GM18868 (cell line): ENCODE measurements at regions not wholly inside any gene's neighbourhood (a gene's known extent, or its start where the extent isn't known, plus 50 kb on each side); places are given as distances from the start of the nearest gene placed in this dataset.

ENCODE experiments used
- ATAC-seq: cut with Tn5 transposase; IDR thresholded peaks from one replicate; pipeline ENCODE4 v1.9.1; 2021; ENCODE audit warnings: mild to moderate bottlenecking, moderate library complexity; ENCODE audit not compliant: unreplicated experiment

DNA sequence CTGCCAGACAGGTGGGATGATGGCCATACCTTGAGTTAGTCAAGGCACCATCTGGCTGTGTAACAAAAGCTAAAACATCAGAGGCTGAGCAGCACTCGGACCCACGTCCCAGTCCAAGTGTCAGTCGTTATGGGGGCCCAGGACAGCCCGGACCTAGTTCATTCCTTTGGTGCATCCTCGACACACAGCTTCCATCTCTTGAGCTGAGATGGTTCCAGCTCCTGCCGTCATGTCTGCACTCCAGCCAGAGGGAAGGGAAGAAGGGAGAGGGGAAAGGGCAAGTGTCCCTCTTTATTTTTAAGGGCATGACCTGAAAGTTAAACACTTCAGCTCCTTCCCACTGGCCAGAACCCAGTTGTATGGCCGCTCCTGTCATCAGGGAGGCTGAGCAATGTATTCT is 218.0 kb downstream of the SEC14L1 start:
- no peak for ATAC-seq

DNA sequence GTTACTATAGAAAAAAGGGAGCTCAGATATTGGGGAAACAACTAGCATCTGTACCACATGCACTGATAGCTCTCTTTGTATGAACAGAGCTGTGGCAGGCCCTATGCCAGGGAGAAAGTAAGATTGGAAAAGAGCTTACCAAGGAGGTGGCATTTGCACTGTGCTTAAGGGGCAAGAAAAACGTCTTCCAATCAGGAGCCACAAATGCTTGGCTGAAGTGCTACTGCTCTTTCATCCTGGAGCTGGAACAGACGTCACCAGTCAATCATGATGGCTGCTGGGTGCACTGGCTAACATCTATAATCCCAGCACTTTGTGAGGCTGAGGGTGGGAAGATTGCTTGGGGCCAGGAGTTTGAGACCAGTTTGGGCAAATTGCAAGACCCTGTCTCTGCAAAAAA is 218.5 kb downstream of the SEC14L1 start:
- ATAC-seq = no peak

DNA sequence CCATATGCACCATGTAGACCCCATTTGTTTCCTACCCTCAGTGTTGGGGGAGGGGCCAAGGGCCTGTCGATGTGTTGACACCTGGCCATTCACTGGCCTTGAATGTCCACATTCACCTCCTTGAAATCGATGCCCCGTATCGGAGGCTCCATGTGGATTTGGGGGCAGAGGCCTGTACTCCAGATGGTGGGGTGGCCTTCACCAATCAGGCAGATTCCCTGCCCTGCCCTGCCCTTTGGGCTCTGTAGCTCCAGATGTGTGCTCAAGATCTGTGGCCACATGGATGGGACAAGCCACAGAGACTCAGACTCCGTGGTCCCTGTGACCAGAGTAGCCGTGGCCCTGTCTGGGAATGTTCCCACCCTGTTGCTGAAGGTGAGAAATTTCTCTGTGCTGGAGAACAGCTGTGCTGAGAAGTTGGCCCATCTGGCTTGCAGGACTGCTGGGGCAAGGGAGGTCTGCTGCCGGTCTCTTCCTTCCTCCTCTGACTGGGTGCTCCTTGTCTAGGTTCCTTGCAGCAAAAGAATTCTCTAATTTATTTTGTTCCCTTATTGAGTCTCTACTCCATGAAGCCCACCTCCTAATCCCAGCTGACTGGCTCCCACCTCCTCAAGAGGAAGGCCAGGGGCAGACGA is 221.3 kb downstream of the SEC14L1 start:
- ATAC-seq = no peak

DNA sequence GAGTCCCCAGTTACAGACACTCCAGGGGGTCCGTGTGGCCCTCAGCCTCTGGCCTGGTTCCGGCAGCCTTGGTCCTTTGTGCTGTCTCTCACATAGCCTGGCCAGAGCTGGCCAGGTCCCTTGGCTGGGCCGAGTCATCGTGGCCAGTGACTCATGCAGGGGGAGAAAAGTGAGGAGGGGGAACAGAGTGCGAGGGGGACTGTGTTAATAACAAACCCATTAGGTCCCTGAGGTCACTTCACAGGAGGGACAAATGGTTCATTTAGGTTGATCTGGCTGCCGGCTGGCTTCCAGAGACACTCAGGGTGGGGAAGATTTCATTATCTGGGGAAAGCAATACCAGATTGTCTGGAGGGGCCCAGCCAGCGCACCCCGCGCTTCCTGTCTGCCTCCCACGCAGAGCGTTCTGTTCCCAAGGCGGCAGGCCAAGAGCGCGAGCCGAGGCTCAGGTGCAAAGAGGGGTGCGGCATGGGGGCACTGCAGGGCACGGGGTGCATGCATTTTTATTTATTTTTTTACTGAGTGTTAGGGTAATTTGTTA is 223.1 kb downstream of the SEC14L1 start:
- ATAC-seq = no peak

DNA sequence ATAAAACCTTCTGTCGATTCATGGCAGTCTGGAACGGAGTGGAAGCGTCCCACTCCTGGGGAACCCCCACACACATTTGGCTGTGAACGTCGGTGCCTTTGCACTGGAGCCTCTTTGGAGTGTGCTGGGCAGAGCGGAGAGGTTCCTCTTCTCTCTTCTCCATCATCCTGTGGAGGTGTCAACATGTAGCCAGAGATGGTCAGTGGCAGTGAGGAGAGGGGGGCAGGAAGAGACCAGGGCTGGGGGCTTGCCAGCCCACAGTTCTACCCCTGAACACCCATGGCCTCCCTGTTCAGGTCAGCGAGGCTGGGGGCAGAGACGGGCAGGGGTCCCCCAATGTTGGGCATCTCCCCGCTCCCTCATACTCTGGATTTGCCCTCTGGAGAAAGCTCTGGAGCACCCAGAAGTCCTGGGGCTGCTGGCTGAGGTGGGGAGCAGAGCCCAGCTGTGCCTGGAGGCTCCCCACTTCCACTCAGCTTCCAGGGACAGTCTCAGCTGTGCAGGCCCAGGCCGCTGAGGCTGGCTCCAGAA is 223.7 kb downstream of the SEC14L1 start:
- ATAC-seq = no peak

DNA sequence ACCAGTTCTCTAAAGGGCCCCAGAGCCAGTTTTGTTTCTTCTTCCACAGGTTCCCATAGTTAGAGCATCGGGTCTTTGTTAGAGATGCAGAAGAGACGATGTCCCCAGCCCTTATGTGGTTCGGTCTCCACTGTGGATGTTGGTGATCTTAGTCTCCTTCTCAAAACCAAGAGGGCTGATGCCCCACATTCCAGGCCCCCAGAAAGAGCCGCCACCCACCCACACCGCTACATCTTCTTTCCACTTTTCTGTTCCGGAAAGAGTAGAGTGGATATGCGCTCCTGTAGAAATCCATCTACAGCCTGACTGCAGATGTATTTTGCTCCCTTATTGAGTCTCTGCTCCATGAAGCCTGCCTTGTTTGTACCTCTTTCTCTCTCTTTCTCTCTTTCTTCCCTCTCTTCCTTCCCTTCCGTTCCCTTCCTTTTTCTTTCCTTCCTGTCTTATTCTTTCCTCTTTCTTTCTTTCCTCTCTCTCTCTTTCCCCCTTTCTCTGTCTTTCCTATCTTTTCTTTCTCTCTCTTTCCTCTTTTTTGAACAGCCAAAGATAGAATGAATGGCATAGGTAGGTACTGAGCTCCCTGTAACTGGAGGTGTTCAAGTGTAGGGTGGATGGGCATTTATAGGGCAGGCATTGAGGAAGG is 224.3 kb downstream of the SEC14L1 start:
- ATAC-seq = no peak

DNA sequence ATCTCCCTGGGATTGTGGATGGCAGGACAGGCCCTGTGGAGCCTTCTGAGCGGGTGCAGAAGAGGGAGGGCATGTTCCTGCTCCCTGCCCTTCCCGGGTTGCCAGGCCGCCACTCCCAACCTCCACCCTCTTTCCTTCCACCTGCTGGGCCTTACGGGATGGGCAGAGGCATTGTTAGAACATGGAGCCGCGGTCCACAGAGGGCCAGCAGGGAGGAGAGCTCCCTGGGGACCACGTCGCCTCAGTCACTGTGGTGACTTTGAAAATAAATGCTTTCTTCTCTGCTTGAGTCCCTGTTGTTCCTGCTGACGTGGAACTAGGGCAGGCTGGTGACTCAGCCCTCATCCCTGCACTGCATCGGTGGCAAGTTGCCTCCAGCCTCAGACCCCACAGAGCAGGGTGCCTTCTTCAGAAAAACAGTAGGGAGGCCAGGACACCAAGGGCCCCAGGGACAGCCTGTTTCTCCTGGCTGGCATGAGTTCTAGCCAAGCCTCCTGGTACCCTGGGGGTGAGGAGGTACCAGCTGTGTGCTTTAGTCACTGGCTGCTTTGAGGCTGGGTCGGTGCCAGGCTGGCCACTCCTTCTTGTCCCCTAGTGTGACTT is 224.9 kb downstream of the SEC14L1 start:
- no peak for ATAC-seq

DNA sequence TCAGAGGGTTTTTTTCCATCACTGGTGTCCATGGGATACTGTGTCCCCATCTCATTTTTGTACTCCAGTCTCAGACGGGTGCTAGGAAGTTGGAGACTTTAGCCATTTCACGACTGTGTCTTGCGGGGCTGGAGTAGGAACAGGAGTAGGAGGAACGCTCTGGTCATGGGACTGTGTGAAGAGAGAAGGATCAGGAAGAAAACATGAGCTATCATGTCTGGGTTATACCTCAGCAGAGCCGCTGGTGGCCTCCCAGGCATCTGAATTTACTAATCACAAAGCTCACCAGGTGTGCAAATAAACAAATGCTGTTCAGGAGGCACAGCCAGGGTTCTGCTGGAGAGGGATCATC is 225.4 kb downstream of the SEC14L1 start:
- ATAC-seq = no peak

DNA sequence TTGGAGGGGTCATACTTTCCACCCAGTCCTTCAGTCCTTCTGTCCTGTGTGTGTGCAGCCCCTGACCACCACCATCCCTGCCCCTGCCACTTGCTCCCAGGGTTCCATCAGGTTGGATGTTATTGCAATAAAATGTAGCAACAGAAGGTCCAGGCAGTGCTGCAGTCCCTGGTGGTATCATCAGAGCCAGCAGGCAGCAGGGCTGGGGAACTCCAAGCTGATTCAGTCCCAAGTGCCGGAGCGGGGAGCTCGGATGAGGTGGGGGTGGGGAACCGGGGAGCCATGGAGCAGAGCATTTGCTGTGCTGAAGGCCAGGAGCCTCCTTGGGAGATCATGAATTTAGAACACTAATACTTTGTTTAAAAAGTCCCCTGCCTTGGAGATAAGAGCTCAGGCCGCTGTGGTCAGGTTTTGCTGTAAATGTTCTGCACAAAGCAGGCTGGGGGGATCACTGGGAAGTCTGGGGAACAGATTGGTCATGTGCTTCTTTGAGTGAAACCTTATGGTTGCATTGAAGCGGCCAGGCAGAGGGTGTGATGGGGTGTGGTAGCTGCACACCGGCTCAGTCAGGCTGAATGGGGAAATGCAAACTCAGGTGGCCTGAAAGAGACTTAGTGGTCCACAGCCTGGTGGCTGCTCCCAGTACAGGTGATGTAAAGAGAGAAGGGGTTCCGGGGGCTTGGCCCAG is 225.9 kb downstream of the SEC14L1 start:
- ATAC-seq = no peak

DNA sequence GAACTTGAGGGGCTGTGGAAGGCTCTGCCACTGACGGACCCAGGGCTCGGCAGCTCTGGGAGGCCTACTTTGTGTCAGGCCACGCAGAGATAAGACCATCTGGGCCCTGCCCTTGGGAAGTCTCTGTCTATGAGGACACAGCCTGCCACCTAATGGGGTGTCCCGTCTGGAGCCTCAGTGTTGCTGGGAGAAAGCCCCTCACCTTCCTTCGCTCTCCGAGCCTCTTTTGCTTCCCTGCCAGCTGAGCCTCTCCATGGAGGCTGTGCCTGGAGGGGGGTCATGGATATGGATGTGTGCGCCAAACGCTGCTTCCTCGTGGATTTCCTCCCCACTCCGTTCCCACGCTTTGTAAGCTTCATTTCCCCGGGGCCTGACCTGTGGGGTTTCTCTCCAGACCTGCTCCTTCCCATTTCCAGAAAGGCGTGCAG is 228.8 kb downstream of the SEC14L1 start:
- ATAC-seq = no peak

DNA sequence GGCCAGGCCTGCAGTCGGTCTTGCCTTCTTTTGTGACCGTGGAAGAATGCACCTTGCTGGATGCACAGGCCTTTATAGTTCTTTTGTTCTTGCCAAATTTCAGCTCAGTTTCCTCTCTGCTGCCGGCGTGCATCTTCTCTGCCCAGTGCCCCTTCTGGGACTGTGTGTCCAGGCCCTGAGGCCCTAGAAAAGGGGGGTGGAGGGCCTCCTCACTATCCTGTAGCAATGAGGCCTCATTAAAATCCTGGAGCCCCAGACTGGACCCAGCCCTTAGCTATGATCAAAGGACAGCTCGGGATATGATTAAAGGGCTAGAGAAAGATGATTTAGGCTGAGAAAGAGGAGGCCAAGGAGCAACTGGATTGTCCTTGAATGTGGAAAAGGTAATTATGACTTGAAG is 229.8 kb downstream of the SEC14L1 start:
- no peak for ATAC-seq

DNA sequence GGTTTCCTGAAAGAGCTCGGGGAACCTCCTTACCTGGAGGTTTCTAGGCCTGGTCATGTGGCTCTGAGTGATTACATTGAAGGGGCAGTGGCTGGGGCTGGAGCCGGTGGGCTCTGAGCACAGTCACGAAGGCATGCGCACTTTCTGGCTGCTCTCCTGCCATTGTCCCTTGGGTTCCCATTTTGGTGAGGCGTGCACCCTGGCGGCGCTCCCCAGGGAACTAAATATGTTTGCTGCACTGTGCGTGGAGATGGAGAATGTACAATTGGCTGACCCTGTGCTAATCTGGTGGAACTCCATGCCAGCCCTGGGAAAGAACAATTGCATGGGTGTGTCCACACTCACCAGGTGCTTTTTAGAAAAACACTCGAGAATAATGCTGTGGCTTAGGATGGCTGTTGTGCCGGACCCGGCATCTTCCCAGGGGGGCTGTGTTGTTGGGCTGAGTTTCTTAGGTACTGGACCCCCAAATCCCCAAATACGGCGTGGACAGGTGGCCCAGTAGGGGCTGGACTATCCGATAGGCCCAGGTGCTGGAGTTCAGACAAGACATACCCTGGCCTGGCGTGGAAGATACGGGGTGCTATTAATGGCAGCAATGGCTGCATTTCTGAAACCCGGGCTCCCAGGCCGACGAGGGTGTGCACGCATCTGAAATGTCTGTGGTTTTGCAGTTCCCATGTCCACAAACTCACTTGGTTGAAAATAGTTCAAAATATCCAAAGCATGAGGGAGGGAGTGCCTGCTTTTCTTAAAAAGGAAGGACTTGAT is 230.5 kb downstream of the SEC14L1 start:
- ATAC-seq = no peak

DNA sequence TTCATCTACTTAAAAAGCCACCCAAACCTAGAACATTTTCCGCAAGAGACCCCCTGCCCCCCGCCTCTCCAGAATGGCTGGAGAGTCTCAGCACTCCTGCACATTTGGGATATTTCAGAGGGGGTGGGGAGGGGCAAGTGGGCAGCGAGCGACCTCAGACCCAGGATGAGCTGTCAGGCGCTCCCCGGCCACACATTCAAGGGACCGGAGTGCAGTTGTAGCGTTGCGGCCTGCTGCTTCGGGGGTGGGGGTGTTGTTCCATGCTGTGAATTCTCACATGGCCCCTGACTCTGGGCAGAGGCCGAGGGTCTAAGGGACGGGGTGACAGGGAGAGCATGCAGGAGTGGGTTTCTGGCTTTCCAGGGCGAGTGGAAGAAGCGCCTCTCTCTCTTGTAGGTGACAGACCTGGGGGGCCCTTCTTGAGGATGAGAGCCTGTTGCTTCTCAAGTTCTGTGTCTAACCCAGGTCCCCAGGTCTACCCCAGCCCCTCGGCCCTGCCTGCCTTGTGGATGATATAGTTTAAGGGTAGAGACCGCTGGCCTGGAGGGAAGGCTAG is 231.2 kb downstream of the SEC14L1 start:
- no peak for ATAC-seq

DNA sequence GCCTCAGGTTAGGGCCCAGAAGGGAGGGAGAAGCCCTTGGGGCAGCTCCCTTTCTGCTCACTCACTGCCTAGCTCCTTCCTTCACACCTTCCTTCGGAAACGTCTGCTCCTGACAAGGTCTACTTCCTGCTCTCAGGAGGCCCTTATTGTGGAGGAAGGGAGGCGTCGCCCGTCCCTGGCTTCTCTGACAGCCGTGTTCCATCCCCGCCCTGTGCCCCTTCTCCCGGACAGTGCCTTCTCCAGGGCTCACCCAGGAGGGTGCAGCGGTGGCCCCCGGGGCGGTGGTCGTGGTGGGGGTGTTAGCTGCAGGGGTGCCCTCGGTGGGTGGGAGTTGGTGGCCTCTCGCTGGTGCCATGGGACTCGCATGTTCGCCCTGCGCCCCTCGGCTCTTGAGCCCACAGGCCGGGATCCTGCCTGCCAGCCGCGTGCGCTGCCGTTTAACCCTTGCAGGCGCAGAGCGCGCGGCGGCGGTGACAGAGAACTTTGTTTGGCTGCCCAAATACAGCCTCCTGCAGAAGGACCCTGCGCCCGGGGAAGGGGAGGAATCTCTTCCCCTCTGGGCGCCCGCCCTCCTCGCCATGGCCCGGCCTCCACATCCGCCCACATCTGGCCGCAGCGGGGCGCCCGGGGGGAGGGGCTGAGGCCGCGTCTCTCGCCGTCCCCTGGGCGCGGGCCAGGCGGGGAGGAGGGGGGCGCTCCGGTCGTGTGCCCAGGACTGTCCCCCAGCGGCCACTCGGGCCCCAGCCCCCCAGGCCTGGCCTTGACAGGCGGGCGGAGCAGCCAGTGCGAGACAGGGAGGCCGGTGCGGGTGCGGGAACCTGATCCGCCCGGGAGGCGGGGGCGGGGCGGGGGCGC is 231.9 kb downstream of the SEC14L1 start:
- peak; percentile 58 for ATAC-seq

DNA sequence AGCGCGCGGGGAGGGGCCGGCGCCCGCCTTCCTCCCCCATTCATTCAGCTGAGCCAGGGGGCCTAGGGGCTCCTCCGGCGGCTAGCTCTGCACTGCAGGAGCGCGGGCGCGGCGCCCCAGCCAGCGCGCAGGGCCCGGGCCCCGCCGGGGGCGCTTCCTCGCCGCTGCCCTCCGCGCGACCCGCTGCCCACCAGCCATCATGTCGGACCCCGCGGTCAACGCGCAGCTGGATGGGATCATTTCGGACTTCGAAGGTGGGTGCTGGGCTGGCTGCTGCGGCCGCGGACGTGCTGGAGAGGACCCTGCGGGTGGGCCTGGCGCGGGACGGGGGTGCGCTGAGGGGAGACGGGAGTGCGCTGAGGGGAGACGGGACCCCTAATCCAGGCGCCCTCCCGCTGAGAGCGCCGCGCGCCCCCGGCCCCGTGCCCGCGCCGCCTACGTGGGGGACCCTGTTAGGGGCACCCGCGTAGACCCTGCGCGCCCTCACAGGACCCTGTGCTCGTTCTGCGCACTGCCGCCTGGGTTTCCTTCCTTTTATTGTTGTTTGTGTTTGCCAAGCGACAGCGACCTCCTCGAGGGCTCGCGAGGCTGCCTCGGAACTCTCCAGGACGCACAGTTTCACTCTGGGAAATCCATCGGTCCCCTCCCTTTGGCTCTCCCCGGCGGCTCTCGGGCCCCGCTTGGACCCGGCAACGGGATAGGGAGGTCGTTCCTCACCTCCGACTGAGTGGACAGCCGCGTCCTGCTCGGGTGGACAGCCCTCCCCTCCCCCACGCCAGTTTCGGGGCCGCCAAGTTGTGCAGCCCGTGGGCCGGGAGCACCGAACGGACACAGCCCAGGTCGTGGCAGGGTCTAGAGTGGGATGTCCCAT is 232.8 kb downstream of the SEC14L1 start:
- ATAC-seq = peak; percentile 30

DNA sequence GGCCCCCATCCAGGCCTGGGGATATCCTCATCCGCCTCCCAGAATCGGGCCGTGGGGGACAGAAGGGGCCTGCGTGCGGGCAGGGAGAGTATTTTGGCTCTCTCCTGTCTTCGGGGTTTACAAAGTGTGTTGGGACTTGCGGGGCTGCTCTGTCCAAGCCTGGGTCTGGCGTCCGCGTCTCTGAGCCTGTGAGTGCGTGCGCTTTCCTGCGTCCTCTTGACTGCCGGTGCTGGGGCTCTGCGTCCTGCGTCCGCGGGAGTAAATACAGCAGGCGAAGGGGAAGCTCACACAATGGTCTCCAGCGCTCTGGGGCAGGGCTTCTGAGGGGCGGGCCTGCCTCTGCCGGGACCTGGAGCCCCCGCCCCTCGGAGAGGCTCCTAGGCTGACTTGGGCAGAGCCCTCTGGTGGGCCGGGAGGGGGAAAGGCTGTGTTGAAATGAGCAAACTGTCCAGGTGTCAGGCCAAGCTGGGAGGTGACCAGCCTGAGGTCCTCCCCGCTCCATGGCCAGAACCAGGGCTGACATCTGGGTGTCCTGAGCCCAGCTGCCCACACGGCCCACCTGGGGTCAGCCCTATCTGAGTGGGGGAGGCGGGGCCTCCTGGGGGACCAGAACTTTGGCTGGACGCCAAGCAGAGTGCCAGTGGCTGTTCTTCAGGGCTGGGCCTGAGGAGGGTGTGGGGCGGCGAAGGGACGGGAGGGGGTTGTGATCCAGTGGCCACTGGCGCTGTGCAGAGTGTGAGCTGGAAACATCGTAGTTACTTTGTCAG is 233.6 kb downstream of the SEC14L1 start:
- ATAC-seq = peak; percentile 45

DNA sequence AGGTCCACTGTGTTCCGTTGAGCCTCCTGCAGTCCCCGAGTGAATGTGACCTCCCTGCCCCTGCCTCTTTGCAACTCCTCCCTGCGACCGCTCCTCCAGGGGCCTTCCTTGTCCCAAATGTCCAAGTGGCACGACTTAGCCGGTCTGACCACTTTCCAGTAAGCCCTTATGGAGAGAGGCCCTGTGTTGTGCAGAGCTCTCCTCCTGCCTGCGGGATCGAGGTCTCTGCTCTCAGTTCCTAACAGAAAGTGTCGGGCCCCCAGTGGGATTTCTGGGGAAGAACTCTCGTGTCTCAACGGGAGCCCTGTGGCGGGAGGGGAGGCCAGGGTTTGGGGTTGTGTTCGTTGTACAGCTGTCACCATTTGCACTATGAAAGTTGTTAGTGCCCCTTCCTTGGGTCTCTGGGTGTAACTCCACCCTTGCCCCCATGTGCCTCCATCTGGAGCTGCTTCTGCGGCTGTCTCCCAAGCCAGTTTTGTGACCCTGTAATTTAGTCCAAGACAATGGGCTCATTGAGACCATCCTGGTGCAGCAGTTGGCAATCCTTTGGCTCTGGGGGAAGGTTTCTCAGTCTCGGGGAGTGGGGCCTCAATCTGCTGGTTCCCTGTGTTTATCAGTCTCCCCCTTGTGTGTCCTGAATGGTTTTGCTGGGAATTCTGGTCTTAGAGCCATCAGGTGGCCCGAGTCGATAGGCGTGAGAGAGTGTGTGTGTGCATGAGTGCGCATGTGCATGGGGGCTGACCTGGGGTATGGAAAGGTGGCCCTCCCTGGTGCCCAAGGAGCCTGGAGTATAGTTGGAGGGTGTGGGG is 234.5 kb downstream of the SEC14L1 start:
- ATAC-seq = no peak
